ENCODE measurements at regions not wholly inside any gene's neighbourhood (a gene's known extent, or its start where the extent isn't known, plus 50 kb on each side); places are given as distances from the start of the nearest gene placed in this dataset.

DNA sequence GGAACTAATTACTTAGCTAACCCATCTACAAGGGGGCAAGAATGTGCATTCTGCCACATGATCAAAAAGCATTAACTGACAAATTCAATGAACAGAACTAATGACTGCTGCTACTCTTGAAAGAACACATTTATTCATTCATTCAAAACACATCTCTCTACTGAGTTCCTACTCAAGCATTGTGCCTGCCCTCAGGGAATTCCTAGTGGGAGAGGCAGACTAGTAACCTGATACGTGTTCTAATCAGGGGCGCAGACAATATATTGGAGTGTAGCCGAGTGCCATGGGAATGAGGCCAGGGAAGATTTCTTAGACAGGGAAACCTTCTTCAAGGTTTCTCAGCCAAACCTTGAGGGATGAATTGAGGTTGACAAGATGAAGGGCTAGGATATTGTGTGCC lies 56.7 kb upstream of the PAPPA start (continued):
- TF ChIP-seq, protein P1, sequence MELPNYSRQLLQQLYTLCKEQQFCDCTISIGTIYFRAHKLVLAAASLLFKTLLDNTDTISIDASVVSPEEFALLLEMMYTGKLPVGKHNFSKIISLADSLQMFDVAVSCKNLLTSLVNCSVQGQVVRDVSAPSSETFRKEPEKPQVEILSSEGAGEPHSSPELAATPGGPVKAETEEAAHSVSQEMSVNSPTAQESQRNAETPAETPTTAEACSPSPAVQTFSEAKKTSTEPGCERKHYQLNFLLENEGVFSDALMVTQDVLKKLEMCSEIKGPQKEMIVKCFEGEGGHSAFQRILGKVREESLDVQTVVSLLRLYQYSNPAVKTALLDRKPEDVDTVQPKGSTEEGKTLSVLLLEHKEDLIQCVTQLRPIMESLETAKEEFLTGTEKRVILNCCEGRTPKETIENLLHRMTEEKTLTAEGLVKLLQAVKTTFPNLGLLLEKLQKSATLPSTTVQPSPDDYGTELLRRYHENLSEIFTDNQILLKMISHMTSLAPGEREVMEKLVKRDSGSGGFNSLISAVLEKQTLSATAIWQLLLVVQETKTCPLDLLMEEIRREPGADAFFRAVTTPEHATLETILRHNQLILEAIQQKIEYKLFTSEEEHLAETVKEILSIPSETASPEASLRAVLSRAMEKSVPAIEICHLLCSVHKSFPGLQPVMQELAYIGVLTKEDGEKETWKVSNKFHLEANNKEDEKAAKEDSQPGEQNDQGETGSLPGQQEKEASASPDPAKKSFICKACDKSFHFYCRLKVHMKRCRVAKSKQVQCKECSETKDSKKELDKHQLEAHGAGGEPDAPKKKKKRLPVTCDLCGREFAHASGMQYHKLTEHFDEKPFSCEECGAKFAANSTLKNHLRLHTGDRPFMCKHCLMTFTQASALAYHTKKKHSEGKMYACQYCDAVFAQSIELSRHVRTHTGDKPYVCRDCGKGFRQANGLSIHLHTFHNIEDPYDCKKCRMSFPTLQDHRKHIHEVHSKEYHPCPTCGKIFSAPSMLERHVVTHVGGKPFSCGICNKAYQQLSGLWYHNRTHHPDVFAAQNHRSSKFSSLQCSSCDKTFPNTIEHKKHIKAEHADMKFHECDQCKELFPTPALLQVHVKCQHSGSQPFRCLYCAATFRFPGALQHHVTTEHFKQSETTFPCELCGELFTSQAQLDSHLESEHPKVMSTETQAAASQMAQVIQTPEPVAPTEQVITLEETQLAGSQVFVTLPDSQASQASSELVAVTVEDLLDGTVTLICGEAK (IDR thresholded peaks at IDR 0.05), result no peak
- TF ChIP-seq, protein P1 (CRISPR knock-in tag; IDR thresholded peaks at IDR 0.05), result no peak
- TF ChIP-seq PHF21A (CRISPR knock-in tag; IDR thresholded peaks at IDR 0.05) (no peak), NFE2 (CRISPR knock-in tag; IDR thresholded peaks at IDR 0.05) (no peak), MXD4 (CRISPR knock-in tag; IDR thresholded peaks at IDR 0.05) (no peak), IRX3 (CRISPR knock-in tag; IDR thresholded peaks at IDR 0.05; ENCODE audit: borderline replicate concordance, low read depth) (no peak), PCBP2 (optimal IDR thresholded peaks at IDR 0.05; ENCODE audit: low read depth, low read length, poor library complexity, severe bottlenecking) (no peak)
- TF ChIP-seq, protein P2, sequence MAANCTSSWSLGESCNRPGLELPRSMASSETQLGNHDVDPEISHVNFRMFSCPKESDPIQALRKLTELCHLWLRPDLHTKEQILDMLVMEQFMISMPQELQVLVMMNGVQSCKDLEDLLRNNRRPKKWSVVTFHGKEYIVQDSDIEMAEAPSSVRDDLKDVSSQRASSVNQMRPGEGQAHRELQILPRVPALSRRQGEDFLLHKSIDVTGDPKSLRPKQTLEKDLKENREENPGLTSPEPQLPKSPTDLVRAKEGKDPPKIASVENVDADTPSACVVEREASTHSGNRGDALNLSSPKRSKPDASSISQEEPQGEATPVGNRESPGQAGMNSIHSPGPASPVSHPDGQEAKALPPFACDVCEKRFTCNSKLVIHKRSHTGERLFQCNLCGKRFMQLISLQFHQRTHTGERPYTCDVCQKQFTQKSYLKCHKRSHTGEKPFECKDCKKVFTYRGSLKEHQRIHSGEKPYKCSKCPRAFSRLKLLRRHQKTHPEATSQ (CRISPR knock-in tag; IDR thresholded peaks at IDR 0.05; ENCODE audit: borderline replicate concordance), result no peak
